ENCODE measurements at regions not wholly inside any gene's neighbourhood (a gene's known extent, or its start where the extent isn't known, plus 50 kb on each side); places are given as distances from the start of the nearest gene placed in this dataset.

GRCh38 chr4:103786593-103786992 lies 66.8 kb upstream of the TACR3 start:
- no peak for TF ChIP-seq CTCF (IDR thresholded peaks at IDR 0.05)
- TF ChIP-seq ZFX (IDR thresholded peaks at IDR 0.05; ENCODE audit: borderline replicate concordance), result no peak
